Stomach (tissue), 8 donors: ENCODE measurements at regions not wholly inside any gene's neighbourhood (a gene's known extent, or its start where the extent isn't known, plus 50 kb on each side); places are given as distances from the start of the nearest gene placed in this dataset.

ENCODE experiments used
- DNase-seq, 2 donors: peaks; one replicate each; pipeline versions ENCODE4 v3.0.0 to v3.0.0-alpha.2; 2013 to 2019
- H3K27ac ChIP-seq, 5 donors: fragments of 200-600 bp in 4 of 5; sonication (generic) in 4 of 5; one replicate each; pipeline ENCODE4 v1.5.1; 2013 to 2019; ENCODE audit warnings: mild to moderate bottlenecking in 1 of 5, moderate library complexity in 1 of 5
- H3K27me3 ChIP-seq, 3 donors: fragments of 200-600 bp; sonication (generic); one replicate each; pipeline ENCODE4 v1.5.1; 2017 to 2019; ENCODE audit warnings: mixed run types in 1 of 3
- H3K36me3 ChIP-seq, 4 donors: fragments of 200-600 bp; sonication (generic); 1 replicate in 3 of 4; 2 replicates in 1 of 4; pipeline ENCODE4 v1.5.1; 2016 to 2019
- H3K4me1 ChIP-seq, 4 donors: fragments of 200-600 bp; sonication (generic); one replicate each; pipeline ENCODE4 v1.5.1; 2016 to 2019
- H3K4me3 ChIP-seq, 4 donors: fragments of 200-600 bp; sonication (generic) in 3 of 4; one replicate each; pipeline ENCODE4 v1.5.1; 2016 to 2019; ENCODE audit warnings: mild to moderate bottlenecking in 1 of 4
- H3K9me3 ChIP-seq, 4 donors: fragments of 200-600 bp; sonication (generic); one replicate each; pipeline ENCODE4 v1.5.1; 2016 to 2019
- EP300 ChIP-seq: sonication (generic); formaldehyde crosslinking; IDR thresholded peaks from one replicate; pipeline ENCODE4 v1.6.1; 2017; ENCODE audit warnings: antibody characterized with exemption
- POLR2A ChIP-seq, 4 donors: fragments of 450-650 bp; IDR thresholded peaks; one replicate each; pipeline ENCODE4 v1.6.1; 2016; ENCODE audit warnings: antibody characterized with exemption in 4 of 4, control low read depth in 2 of 4, mild to moderate bottlenecking in 1 of 4, moderate library complexity in 1 of 4
- POLR2AphosphoS5 ChIP-seq, 3 donors: sonication (generic); formaldehyde crosslinking; IDR thresholded peaks; one replicate each; pipeline ENCODE4 v1.6.1; 2016; ENCODE audit warnings: antibody characterized with exemption in 3 of 3
- WGBS, 5 donors: extraction: QIAGEN DNeasy Blood & Tissue Kit in 3 of 5; methylation state at CpG; one replicate each; pipeline versions ENCODE4 v1.1.5 to v1.1.7; 2013 to 2018; 5-methylcytosine and 5-hydroxymethylcytosine counted together
- intact Hi-C: fragments of 100-400 bp; cut with DNase I; formaldehyde crosslinking; loops from one replicate; pipeline ENCODE4 v1.15.1; 2023; ENCODE audit warnings: low total_unique reads
- TF ChIP-seq, protein P1 (sequence below), 7 experiments: fragments of 450-650 bp in 4 of 7; fragments of 200-600 bp in 3 of 7; sonication (generic) in 3 of 7; IDR thresholded peaks; one replicate each; pipeline ENCODE4 v1.5.1; 2016 to 2019; ENCODE audit warnings: antibody characterized with exemption in 7 of 7, control low read depth in 2 of 7, mild to moderate bottlenecking in 1 of 7
- donor health status: healthy with polysubstance abuse.
- donor health status: Bipolar disorder and iron deficiency.
- donor health status: healthy.

DNA sequence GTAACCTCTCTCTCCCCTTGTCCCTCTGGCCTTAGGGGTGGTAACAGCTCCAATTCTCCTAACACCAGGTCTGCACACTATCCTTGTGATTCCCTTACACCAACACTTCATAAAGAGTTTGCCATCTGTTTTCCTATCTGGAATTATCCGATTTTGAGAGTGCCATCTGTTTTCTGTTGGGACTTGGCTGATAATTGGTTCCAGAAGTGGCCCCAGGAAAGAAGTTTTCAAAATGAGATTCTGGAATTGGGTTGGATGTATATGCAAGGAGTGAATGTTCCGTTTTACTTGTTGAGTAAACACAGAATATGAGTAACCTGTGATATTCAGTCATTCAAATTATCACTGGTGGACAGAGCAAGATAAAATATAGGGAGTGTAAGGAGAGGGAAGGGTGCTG, 134.1 kb upstream of the HS3ST3A1 start:
- H3K4me1 ChIP-seq: no peaks in the 10 kb centered on the region
- TF ChIP-seq POLR2A (IDR thresholded peaks at IDR 0.05) (no peak), EP300 (no peak), POLR2AphosphoS5 (IDR thresholded peaks at IDR 0.05) (no peak)
- TF ChIP-seq, protein P1, sequence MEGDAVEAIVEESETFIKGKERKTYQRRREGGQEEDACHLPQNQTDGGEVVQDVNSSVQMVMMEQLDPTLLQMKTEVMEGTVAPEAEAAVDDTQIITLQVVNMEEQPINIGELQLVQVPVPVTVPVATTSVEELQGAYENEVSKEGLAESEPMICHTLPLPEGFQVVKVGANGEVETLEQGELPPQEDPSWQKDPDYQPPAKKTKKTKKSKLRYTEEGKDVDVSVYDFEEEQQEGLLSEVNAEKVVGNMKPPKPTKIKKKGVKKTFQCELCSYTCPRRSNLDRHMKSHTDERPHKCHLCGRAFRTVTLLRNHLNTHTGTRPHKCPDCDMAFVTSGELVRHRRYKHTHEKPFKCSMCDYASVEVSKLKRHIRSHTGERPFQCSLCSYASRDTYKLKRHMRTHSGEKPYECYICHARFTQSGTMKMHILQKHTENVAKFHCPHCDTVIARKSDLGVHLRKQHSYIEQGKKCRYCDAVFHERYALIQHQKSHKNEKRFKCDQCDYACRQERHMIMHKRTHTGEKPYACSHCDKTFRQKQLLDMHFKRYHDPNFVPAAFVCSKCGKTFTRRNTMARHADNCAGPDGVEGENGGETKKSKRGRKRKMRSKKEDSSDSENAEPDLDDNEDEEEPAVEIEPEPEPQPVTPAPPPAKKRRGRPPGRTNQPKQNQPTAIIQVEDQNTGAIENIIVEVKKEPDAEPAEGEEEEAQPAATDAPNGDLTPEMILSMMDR (IDR thresholded peaks at IDR 0.05): no peak
- H3K27me3 ChIP-seq: no peaks in the 10 kb centered on the region
- no peak for DNase-seq
- no peaks in the 10 kb centered on the region for H3K36me3 ChIP-seq
- 71 to 86% (median 79%) methylated on average over 2 of the region's 2 CpGs for WGBS, 5 donors
- H3K27ac ChIP-seq: no peak overlapping the region
- peaks cover 0 to 8% (median 0%) of the 10 kb centered on the region in 4 donors for H3K9me3 ChIP-seq
- intact Hi-C loops: no loop called here
- H3K4me3 ChIP-seq: no peak overlapping the region

- intact Hi-C loops: no loop called here
- TF ChIP-seq POLR2AphosphoS5 (IDR thresholded peaks at IDR 0.05) (no peak), POLR2A (IDR thresholded peaks at IDR 0.05) (no peak), EP300 (no peak)
- TF ChIP-seq, protein P1 (IDR thresholded peaks at IDR 0.05): no peak
- Histone ChIP-seq H3K27ac (no peak overlapping the region), H3K4me1 (no peaks in the 10 kb centered on the region), H3K4me3 (no peak overlapping the region), H3K9me3 (peaks cover 0 to 8% (median 0%) of the 10 kb centered on the region in 4 donors), H3K36me3 (no peaks in the 10 kb centered on the region), H3K27me3 (no peaks in the 10 kb centered on the region)
- no peak for DNase-seq
Measured at GRCh38 chr17:13736916-13737315, 135.2 kb upstream of the HS3ST3A1 start.

GRCh38 chr17:13740686-13741085, 139.0 kb upstream of the HS3ST3A1 start:
- no peaks in the 10 kb centered on the region for H3K27me3 ChIP-seq
- no peak overlapping the region for H3K27ac ChIP-seq
- WGBS, 5 donors: 65 to 83% (median 82%) methylated on average over 3 of the region's 3 CpGs
- DNase-seq: no peak
- H3K36me3 ChIP-seq: no peaks in the 10 kb centered on the region
- H3K9me3 ChIP-seq: no peaks in the 10 kb centered on the region
- TF ChIP-seq POLR2AphosphoS5 (IDR thresholded peaks at IDR 0.05) (no peak), POLR2A (IDR thresholded peaks at IDR 0.05) (no peak), EP300 (no peak)
- TF ChIP-seq, protein P1 (IDR thresholded peaks at IDR 0.05): no peak
- no peaks in the 10 kb centered on the region for H3K4me1 ChIP-seq
- intact Hi-C loops: no loop called here
- no peak overlapping the region for H3K4me3 ChIP-seq

- 54 to 90% (median 69%) methylated on average over 1 of the region's 1 CpG for WGBS, 5 donors
- intact Hi-C loops: no loop called here
- no peak overlapping the region for H3K4me3 ChIP-seq
- H3K27me3 ChIP-seq: no peaks in the 10 kb centered on the region
- no peak overlapping the region for H3K27ac ChIP-seq
- no peaks in the 10 kb centered on the region for H3K9me3 ChIP-seq
- no peaks in the 10 kb centered on the region for H3K4me1 ChIP-seq
- no peak for DNase-seq
- no peaks in the 10 kb centered on the region for H3K36me3 ChIP-seq
- TF ChIP-seq, protein P1 (IDR thresholded peaks at IDR 0.05): no peak
- TF ChIP-seq POLR2AphosphoS5 (IDR thresholded peaks at IDR 0.05) (no peak), POLR2A (IDR thresholded peaks at IDR 0.05) (no peak), EP300 (no peak)
Measured at GRCh38 chr17:13741744-13742143, 140.0 kb upstream of the HS3ST3A1 start.
